ENCODE measurements at regions not wholly inside any gene's neighbourhood (a gene's known extent, or its start where the extent isn't known, plus 50 kb on each side); places are given as distances from the start of the nearest gene placed in this dataset.

DNA sequence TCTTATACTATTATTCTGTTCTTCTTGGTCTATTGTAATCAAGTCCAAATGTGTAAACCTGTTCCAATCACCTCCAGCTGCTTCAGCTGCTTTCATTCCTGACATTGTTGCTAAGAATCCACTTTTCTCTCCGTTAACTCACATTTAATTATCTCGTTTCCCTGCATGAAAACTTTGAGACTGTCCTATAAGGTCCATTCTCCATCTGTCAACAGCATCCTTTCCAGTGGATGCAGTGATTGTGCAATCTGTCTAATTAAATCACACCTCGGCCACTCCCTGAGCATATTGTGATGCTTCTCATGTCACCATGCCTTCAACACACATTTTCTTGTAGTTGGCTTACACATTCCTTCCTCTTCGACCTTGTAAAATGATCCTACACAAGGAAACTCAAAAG, 1626.9 kb upstream of the SLC10A2 start:
- TF ChIP-seq, protein P1, sequence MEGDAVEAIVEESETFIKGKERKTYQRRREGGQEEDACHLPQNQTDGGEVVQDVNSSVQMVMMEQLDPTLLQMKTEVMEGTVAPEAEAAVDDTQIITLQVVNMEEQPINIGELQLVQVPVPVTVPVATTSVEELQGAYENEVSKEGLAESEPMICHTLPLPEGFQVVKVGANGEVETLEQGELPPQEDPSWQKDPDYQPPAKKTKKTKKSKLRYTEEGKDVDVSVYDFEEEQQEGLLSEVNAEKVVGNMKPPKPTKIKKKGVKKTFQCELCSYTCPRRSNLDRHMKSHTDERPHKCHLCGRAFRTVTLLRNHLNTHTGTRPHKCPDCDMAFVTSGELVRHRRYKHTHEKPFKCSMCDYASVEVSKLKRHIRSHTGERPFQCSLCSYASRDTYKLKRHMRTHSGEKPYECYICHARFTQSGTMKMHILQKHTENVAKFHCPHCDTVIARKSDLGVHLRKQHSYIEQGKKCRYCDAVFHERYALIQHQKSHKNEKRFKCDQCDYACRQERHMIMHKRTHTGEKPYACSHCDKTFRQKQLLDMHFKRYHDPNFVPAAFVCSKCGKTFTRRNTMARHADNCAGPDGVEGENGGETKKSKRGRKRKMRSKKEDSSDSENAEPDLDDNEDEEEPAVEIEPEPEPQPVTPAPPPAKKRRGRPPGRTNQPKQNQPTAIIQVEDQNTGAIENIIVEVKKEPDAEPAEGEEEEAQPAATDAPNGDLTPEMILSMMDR (IDR thresholded peaks at IDR 0.05), result no peak
- TF ChIP-seq POLR2AphosphoS5 (IDR thresholded peaks at IDR 0.05) (no peak), POLR2A (IDR thresholded peaks at IDR 0.05) (no peak), EP300 (IDR thresholded peaks at IDR 0.05) (no peak)

Measured in gastroesophageal sphincter (tissue), 3 donors.